Activated CD4-positive, alpha-beta T cell treated with anti-CD3 and anti-CD28 coated beads for 36 hours (primary cell): ENCODE measurements at regions not wholly inside any gene's neighbourhood (a gene's known extent, or its start where the extent isn't known, plus 50 kb on each side); places are given as distances from the start of the nearest gene placed in this dataset.

Experiments used
- ATAC-seq: fragments of 200-7000 bp; cut with Tn5 transposase; one replicate; pipeline ENCODE4 v1.10.0; 2021; ENCODE audit warnings: mild to moderate bottlenecking, moderate library complexity
- CTCF ChIA-PET: fragments of 350-600 bp; sonication (Branson Sonifier 250); formaldehyde crosslinking; loops from one replicate; lab custom pipeline; 2021; ENCODE audit warnings: antibody characterized with exemption; lab: Charles Lee
- POLR2A ChIA-PET: fragments of 350-600 bp; sonication (Branson Sonifier 250); formaldehyde crosslinking; loops from one replicate; lab custom pipeline; 2021; ENCODE audit warnings: antibody characterized with exemption, inconsistent platforms; lab: Charles Lee
- DNase-seq: peaks from one replicate; pipeline ENCODE4 v3.0.0-alpha.2; 2020
- H3K27ac Mint-ChIP-seq: one replicate; pipeline ENCODE4 v1.8.0; 2021; ENCODE audit warnings: mixed read lengths
- H3K27me3 Mint-ChIP-seq: one replicate; pipeline ENCODE4 v1.8.0; 2021; ENCODE audit warnings: mixed read lengths
- H3K36me3 Mint-ChIP-seq: one replicate; pipeline ENCODE4 v1.8.0; 2021; ENCODE audit warnings: low read depth, mixed read lengths
- H3K4me1 Mint-ChIP-seq: one replicate; pipeline ENCODE4 v1.8.0; 2021; ENCODE audit warnings: mixed read lengths
- H3K4me3 Mint-ChIP-seq: one replicate; pipeline ENCODE4 v1.8.0; 2021; ENCODE audit warnings: mild to moderate bottlenecking, moderate library complexity, mixed read lengths
- H3K9me3 Mint-ChIP-seq: one replicate; pipeline ENCODE4 v1.8.0; 2021; ENCODE audit warnings: low read depth, mixed read lengths
- intact Hi-C, 2 experiments: fragments of 100-400 bp; cut with DNase I in 1 of 2; cut with micrococcal nuclease in 1 of 2; formaldehyde crosslinking; loops; one replicate each; pipeline versions ENCODE4 v1.14.2 to v1.15.1; 2022 to 2024; cut with DNase I, micrococcal nuclease

- ATAC-seq (no peak), DNase-seq (no peak)
- H3K27ac Mint-ChIP-seq: no peak overlapping the region
- H3K9me3 Mint-ChIP-seq: no peaks in the 10 kb centered on the region
- H3K4me3 Mint-ChIP-seq: no peak overlapping the region
- intact Hi-C loops: no loop called here
- CTCF ChIA-PET: no interaction called here
- POLR2A ChIA-PET: no interaction called here
- no peaks in the 10 kb centered on the region for H3K36me3 Mint-ChIP-seq
- no peaks in the 10 kb centered on the region for H3K27me3 Mint-ChIP-seq
- no peaks in the 10 kb centered on the region for H3K4me1 Mint-ChIP-seq
Observed at GRCh38 chr4:181661090-181661489, 582.1 kb upstream of the TENM3 start.

- ChIA-PET CTCF (no interaction called here), POLR2A (no interaction called here)
- Mint-ChIP-seq H3K9me3 (no peaks in the 10 kb centered on the region), H3K27me3 (no peaks in the 10 kb centered on the region), H3K27ac (no peak overlapping the region), H3K4me3 (no peak overlapping the region), H3K4me1 (no peaks in the 10 kb centered on the region), H3K36me3 (no peaks in the 10 kb centered on the region)
- intact Hi-C loops: no loop called here
- ATAC-seq (no peak), DNase-seq (no peak)
Observed at GRCh38 chr4:181661923-181662322, 581.3 kb upstream of the TENM3 start.

DNA sequence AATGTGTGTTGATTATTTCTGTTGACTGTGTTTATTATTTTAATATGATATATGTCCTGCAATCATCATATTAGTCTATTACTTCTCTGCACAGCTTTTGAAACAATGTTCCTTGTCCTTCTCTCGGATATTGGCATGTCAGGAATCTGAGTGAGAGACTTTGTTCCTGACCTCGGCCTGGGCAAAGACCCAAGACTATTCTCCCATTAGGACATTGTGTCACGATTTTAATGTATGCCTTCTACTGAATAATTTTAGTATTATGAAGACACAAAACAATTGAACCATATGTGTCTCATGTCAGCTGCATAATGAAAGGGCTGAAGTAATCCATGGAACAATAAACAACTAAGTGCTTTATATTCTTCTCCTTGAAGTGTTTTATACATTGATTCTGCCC lies 580.8 kb upstream of the TENM3 start:
- no peaks in the 10 kb centered on the region for H3K27me3 Mint-ChIP-seq
- H3K9me3 Mint-ChIP-seq: no peaks in the 10 kb centered on the region
- no peaks in the 10 kb centered on the region for H3K4me1 Mint-ChIP-seq
- ATAC-seq (no peak), DNase-seq (no peak)
- CTCF ChIA-PET: no interaction called here
- H3K4me3 Mint-ChIP-seq: no peak overlapping the region
- intact Hi-C loops: no loop called here
- H3K36me3 Mint-ChIP-seq: no peaks in the 10 kb centered on the region
- H3K27ac Mint-ChIP-seq: no peak overlapping the region
- POLR2A ChIA-PET: no interaction called here

DNA sequence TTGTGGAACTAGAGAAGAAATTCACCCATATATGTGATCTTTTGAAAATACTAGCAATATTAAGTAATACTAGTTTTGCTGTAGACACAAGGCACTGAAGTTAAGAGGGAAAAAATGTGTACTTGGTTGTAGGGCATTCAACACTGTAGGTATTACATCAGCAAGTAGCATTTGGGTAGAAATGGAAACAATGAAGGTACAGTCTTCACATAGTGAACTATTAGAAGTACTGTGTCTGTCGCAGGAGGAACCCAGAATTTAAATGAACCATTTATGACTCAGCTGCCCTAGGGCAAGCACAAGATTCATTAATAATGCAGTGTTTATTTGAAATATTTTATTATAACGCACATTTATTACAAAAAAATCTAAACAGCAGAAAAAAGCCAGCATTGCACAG lies 572.7 kb upstream of the TENM3 start:
- H3K9me3 Mint-ChIP-seq: no peaks in the 10 kb centered on the region
- H3K4me3 Mint-ChIP-seq: no peak overlapping the region
- CTCF ChIA-PET: no interaction called here
- intact Hi-C loops: no loop called here
- no peak overlapping the region for H3K27ac Mint-ChIP-seq
- no peaks in the 10 kb centered on the region for H3K4me1 Mint-ChIP-seq
- POLR2A ChIA-PET: no interaction called here
- no peak for DNase-seq
- no peak for ATAC-seq
- H3K36me3 Mint-ChIP-seq: no peaks in the 10 kb centered on the region
- H3K27me3 Mint-ChIP-seq: no peaks in the 10 kb centered on the region

DNA sequence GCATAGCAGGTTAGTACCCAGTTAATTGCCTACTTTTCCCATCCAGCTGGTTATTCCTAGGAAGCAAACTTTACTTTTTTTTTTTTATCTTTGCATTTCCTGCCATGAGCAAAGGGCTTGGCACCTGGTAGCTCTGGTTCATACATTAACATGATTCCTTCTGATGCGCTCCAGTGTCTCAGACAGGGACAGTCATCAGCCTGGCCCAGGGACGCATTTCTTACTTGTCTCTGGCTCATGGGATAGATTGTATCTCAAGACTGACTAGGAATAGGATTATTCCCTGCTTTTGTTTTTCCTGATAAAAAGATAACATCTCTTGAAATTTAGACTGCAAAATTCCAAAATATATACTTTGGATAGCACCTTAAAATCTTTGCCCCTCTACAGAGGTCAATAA lies 571.5 kb upstream of the TENM3 start:
- no peak overlapping the region for H3K27ac Mint-ChIP-seq
- no peaks in the 10 kb centered on the region for H3K4me1 Mint-ChIP-seq
- no peak for ATAC-seq
- no peaks in the 10 kb centered on the region for H3K27me3 Mint-ChIP-seq
- H3K9me3 Mint-ChIP-seq: peaks cover 2% of the 10 kb centered on the region
- no peak overlapping the region for H3K4me3 Mint-ChIP-seq
- ChIA-PET CTCF (no interaction called here), POLR2A (no interaction called here)
- intact Hi-C loops: no loop called here
- no peak for DNase-seq
- H3K36me3 Mint-ChIP-seq: no peaks in the 10 kb centered on the region

GRCh38 chr4:181672751-181673150 lies 570.5 kb upstream of the TENM3 start:
- no peak overlapping the region for H3K4me3 Mint-ChIP-seq
- H3K4me1 Mint-ChIP-seq: no peaks in the 10 kb centered on the region
- no peak overlapping the region for H3K27ac Mint-ChIP-seq
- POLR2A ChIA-PET: no interaction called here
- H3K27me3 Mint-ChIP-seq: no peaks in the 10 kb centered on the region
- ATAC-seq (no peak), DNase-seq (no peak)
- H3K9me3 Mint-ChIP-seq: peaks cover 2% of the 10 kb centered on the region
- H3K36me3 Mint-ChIP-seq: no peaks in the 10 kb centered on the region
- CTCF ChIA-PET: no interaction called here
- intact Hi-C loops: no loop called here

- ATAC-seq: no peak
- DNase-seq: no peak
- no peaks in the 10 kb centered on the region for H3K36me3 Mint-ChIP-seq
- peaks cover 2% of the 10 kb centered on the region for H3K9me3 Mint-ChIP-seq
- CTCF ChIA-PET: no interaction called here
- H3K27ac Mint-ChIP-seq: no peak overlapping the region
- POLR2A ChIA-PET: no interaction called here
- intact Hi-C loops: no loop called here
- H3K4me3 Mint-ChIP-seq: no peak overlapping the region
- no peaks in the 10 kb centered on the region for H3K4me1 Mint-ChIP-seq
- H3K27me3 Mint-ChIP-seq: no peaks in the 10 kb centered on the region
Observed at GRCh38 chr4:181674315-181674875, 568.8 kb upstream of the TENM3 start.

DNA sequence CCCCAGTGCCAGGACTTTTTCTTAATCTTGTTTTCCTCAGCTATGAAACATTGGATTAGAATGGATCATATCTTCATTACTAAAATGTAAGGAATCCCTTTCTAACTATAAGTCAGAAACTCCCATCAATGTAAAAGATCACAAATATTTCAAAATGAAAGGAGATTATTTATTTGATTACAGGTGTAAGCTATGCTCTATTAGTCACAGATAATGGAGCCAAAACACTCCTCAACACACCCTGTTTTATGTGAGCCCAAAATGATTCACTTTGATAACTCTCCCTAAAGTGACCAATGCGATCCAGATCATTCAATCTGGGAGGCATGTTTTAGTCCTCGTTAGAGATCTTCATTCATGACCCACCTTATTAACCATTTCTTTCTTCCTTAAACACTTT lies 566.7 kb upstream of the TENM3 start:
- no peak for DNase-seq
- Mint-ChIP-seq H3K27ac (no peak overlapping the region), H3K36me3 (no peaks in the 10 kb centered on the region), H3K9me3 (peaks cover 2% of the 10 kb centered on the region), H3K4me3 (no peak overlapping the region), H3K27me3 (no peaks in the 10 kb centered on the region), H3K4me1 (no peaks in the 10 kb centered on the region)
- ChIA-PET POLR2A (no interaction called here), CTCF (no interaction called here)
- intact Hi-C loops: no loop called here
- no peak for ATAC-seq

GRCh38 chr4:181677201-181677600 lies 566.0 kb upstream of the TENM3 start:
- DNase-seq: no peak
- H3K27me3 Mint-ChIP-seq: no peaks in the 10 kb centered on the region
- intact Hi-C loops: no loop called here
- CTCF ChIA-PET: no interaction called here
- ATAC-seq: no peak
- no peaks in the 10 kb centered on the region for H3K36me3 Mint-ChIP-seq
- peaks cover 2% of the 10 kb centered on the region for H3K9me3 Mint-ChIP-seq
- H3K27ac Mint-ChIP-seq: no peak overlapping the region
- H3K4me1 Mint-ChIP-seq: no peaks in the 10 kb centered on the region
- H3K4me3 Mint-ChIP-seq: no peak overlapping the region
- POLR2A ChIA-PET: no interaction called here

DNA sequence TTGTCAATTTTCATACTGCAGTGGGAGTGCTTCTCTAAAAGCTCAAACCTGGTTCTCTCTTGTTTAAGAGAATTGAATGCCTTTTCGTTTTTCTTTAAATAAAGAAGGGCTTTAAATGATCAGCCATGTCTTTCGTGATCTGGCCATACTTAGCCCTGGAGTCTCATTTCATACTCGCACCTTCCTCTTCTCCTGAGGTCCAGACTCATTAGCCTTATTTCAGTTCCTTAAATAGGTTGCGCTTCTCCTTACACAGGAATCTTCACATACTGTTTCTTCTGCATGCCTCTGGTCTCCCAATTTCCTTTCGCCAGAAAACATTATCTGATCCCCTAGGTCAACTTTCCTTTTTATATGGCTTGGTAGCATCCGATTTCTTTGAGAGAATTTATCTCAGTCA lies 565.6 kb upstream of the TENM3 start:
- Mint-ChIP-seq H3K4me1 (no peaks in the 10 kb centered on the region), H3K4me3 (no peak overlapping the region), H3K36me3 (no peaks in the 10 kb centered on the region), H3K27ac (no peak overlapping the region), H3K9me3 (peaks cover 2% of the 10 kb centered on the region), H3K27me3 (no peaks in the 10 kb centered on the region)
- DNase-seq: no peak
- intact Hi-C loops: no loop called here
- POLR2A ChIA-PET: no interaction called here
- ATAC-seq: no peak
- CTCF ChIA-PET: no interaction called here

DNA sequence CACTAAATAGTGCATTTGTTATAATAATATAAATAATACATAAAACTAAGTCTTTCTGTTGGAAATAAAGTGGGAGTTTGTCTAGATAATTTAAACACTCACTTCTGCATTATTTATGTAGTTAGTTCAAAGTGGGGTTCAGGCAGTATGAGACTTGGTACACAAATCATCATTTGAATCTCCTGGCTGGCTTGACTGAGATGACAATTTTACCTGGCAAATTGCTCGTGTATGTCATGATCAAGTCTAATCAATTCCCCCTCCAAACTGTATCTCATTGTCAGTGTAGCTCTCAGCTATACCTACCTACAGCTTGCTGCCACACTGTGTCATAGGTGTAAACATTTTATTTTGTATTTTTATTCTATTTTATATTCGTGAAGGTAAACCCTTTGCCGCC lies 563.4 kb upstream of the TENM3 start:
- CTCF ChIA-PET: no interaction called here
- intact Hi-C loops: no loop called here
- Mint-ChIP-seq H3K27ac (no peak overlapping the region), H3K4me1 (no peaks in the 10 kb centered on the region), H3K27me3 (no peaks in the 10 kb centered on the region), H3K4me3 (no peak overlapping the region), H3K9me3 (peaks cover 2% of the 10 kb centered on the region), H3K36me3 (no peaks in the 10 kb centered on the region)
- ATAC-seq (no peak), DNase-seq (no peak)
- POLR2A ChIA-PET: no interaction called here

- Mint-ChIP-seq H3K27me3 (no peaks in the 10 kb centered on the region), H3K4me3 (no peak overlapping the region), H3K27ac (no peak overlapping the region), H3K9me3 (no peaks in the 10 kb centered on the region), H3K36me3 (no peaks in the 10 kb centered on the region), H3K4me1 (no peaks in the 10 kb centered on the region)
- ChIA-PET POLR2A (no interaction called here), CTCF (no interaction called here)
- intact Hi-C loops: no loop called here
- no peak for DNase-seq
- ATAC-seq: no peak
Observed at GRCh38 chr4:181682367-181683047, 560.7 kb upstream of the TENM3 start.
